GM18499 (cell line): ENCODE measurements at regions not wholly inside any gene's neighbourhood (a gene's known extent, or its start where the extent isn't known, plus 50 kb on each side); places are given as distances from the start of the nearest gene placed in this dataset.
"Not testable (repeated sequence)": the region's sequence is repeated elsewhere in the genome, so short reads cannot be mapped to it uniquely, and the experiment has no call there.

Source experiments
- ATAC-seq: cut with Tn5 transposase; IDR thresholded peaks from one replicate; pipeline ENCODE4 v1.9.1; 2021; ENCODE audit warnings: moderate number of reproducible peaks; ENCODE audit not compliant: insufficient read depth, unreplicated experiment

DNA sequence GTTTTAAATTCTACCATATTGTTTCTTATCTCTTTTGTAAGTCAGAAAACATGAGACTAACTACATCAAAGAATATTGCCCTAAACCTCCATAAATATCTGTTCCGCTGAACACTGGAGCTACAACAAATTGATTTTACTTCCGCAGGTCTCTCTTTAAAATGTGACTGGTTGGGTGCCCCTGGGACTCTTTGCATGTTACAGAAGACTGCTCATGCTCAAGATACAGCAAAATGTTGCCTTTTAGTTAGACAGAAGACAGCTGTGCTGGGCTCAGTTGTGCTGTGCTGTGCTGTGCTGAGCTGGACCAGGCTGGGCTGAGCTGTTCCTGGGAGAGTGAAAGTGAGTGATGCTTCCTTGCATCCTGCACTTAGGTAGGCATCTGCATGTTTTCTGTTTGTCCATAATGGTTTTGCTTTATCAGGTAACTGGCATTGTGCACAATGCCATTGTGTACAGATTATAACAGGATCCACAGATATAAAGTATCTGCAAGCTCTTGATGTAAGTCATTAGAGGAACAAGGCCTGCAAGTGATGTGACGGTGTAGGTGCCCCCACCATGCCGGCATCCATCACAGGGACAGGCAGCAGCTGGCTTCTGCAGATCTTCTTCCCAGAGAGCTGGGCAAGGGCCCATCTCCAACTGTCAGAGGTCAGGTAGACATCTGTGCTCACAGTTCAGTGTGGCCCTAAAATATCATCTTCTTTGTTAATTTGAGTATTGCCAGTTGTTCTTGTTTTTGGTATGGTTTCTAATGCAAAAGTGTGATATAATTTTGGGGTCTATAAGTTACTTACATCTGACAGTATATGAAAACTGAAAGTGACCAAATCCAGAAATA lies 972.5 kb upstream of the CELF2 start:
- ATAC-seq: no peak

DNA sequence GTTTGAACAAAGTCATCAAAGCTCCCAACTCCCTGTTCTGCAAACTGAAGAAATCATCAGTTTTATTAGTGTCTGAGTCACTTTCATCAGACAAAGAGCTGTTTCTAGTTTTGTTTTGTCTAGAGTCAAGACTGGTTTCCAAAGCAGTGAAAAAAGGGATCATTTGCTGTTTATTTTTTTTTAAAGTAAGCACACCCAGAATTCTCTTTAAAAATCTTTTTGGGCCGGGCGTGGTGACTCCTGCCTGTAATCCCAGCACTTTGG lies 972.0 kb upstream of the CELF2 start:
- no peak for ATAC-seq

- ATAC-seq: no peak
Measured at GRCh38 chr10:10047426-10047825, 970.2 kb upstream of the CELF2 start.

- no peak for ATAC-seq
Measured at GRCh38 chr10:10053051-10053450, 964.6 kb upstream of the CELF2 start.

- ATAC-seq: no peak
Measured at GRCh38 chr10:10054466-10054865, 963.2 kb upstream of the CELF2 start.

DNA sequence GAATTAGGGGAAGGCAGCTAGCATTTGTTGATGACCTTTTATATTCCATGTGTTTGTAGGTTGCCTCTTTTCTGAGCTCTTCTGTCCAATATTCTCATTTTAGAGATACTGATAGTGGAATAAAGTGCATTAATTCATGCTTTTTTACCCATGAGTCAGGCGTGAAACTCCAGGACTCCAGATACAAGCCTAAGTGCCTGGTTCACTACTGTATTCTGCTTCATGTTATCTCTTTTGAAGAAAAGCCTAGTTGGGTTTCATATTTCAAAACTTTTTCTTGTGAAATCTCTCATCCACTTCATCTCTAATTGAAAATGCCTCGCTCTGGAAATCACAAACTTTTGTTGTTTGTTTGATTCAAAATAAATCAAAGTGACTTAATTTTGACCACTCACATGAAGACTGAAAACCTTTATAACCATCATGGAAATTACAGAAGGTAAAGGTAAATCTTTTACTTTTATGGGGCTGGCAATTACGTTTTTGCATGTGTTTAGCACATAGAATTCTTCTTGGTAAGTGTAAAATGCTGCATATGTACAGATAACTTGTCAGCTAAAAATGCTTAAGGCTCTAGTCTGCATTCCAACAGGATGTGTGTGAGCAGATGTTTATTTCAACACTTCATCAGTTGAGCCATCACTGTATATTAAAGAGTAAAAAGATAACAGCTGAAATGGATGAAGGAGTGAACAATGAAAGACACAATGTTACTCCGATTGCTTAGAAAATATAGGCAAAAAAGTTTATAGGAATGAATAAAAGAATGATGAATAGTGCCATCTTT lies 961.8 kb upstream of the CELF2 start:
- ATAC-seq: no peak

DNA sequence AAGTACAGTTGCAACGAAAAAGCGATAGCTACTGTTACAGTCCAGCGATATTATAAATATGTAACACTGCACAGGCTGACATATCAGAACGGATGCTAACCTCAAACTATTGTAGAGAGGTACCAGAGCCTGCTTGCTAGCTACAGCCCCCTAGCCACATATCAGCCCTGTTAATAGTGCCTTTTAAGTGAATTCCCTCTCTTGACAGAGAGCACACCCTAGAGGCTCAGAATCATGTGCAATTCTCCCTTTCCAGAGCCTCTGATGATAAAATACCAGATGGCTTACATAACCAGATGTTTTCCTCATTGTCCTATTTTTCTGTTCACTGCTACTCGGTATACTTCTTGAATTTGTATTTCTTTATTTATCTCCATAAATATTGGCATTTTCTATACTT lies 960.7 kb upstream of the CELF2 start:
- no peak for ATAC-seq

GRCh38 chr10:10067644-10068043 lies 950.0 kb upstream of the CELF2 start:
- no peak for ATAC-seq

- ATAC-seq: not testable (repeated sequence)
Measured at GRCh38 chr10:10074847-10075246, 942.8 kb upstream of the CELF2 start.

DNA sequence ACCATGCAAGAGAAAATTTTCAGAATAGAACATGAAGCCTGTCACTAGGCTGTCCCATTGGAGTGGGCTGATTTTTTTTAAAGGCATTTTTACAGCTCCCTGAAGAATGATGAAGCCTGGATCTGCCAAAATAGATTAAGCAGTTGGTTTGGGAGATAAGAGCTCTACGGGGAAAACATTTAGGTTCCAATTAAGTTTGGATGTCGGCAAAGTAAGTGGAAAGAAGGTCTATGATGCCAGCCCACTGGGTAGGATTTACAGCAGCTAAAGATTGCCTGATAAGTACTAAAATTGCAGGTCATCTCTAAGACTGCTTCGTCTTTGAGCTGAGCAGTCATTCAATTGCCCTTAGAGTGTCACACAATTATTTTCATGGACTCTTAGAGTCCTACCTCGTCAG lies 939.2 kb upstream of the CELF2 start:
- ATAC-seq: no peak

DNA sequence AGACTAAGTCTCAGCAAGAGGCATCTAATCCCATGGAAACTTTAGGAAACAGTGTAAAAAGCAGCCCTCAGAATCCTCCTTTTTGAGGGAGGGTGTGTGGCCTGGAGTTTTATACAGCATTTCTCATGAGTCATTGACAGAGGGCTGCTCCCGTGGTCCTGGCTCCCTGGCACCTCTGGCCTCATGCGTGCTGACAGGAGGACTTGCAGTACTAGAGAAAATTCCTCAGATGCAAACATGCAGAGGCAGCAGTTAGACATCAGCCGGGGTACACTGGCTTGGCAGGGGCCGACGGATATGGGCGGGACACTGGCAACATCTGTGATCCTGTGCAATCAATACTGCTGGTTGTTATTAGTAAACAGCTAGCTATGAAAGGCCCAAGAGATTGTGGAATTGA lies 925.1 kb upstream of the CELF2 start:
- no peak for ATAC-seq

GRCh38 chr10:10093021-10093420 lies 924.7 kb upstream of the CELF2 start:
- ATAC-seq: no peak

DNA sequence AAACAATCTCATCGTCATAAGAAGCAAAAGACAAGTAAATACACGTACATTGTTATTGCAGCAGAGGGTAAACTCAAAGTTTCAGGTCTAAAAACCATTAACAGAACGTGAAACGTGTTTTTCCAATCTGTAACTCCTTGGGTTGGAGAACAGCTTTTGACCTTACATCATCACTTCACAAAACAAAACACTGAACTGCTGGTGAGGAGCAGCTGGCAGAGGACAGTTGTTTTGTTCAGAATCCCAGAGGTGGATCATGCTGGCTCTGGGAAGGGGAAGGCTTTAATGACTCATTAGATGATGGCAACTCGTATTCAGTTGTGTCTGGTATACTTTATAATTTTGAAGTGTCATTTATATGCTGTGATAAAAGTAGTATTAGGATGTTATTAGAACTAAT lies 923.0 kb upstream of the CELF2 start:
- ATAC-seq: no peak

DNA sequence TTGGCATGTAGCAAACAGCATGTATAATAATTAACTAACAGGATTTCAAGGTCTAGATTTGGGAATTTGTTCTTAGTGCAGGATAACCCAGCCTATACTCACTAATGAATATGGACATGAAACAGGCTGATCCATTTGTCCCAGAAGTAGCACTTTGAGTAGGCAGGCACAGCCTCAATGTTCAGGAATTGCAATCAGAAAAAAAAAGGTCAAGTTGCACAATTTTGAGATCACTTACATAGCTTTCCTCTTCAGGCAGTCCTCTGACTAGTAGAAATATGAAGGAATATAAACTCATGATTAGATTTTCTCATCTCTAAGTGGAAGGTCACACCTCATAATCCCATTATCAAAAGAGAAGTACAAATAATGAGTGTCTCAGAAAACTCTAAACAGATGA lies 921.4 kb upstream of the CELF2 start:
- ATAC-seq: no peak

GRCh38 chr10:10096898-10097297 lies 920.8 kb upstream of the CELF2 start:
- ATAC-seq: no peak

DNA sequence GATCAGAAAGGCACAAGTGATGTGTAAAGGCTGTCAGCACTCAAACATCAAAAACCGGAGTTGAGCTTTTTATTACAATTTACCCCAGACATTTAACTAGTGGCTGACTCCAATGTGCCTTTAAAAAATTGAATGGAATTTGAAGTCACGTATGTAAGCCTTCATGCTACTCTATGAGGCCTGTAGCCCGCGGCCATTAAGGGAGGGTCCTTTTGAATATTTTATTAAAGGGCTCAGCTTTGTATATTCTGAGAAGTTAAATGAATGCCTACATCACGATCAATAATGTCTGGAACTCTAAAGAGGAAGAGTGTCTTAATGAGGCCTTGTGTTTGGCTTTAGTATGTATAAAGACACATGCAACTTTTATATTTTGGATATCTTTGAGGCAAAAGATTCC lies 916.6 kb upstream of the CELF2 start:
- no peak for ATAC-seq

- ATAC-seq: no peak
Measured at GRCh38 chr10:10110844-10111490, 906.7 kb upstream of the CELF2 start.

GRCh38 chr10:10118131-10118530 lies 899.5 kb upstream of the CELF2 start:
- ATAC-seq: no peak

GRCh38 chr10:10120671-10121070 lies 897.0 kb upstream of the CELF2 start:
- ATAC-seq: no peak

DNA sequence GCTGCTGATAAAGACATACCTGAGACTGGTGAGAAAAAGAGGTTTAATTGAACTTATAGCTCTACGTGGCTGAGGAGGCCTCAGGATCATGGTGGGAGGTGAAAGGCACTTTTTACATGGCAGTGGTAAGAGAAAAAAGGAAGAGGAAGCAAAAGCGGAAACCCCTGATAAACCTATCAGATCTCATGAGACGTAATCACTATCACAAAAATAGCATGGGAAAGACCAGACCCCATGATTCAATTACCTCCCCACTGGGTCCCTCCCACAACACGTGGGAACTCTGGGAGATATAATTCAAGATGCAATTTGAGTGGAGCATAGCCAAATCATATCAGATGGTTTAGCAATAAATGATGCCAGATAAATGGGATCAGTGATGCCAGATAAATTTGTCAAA lies 892.0 kb upstream of the CELF2 start:
- ATAC-seq: no peak

DNA sequence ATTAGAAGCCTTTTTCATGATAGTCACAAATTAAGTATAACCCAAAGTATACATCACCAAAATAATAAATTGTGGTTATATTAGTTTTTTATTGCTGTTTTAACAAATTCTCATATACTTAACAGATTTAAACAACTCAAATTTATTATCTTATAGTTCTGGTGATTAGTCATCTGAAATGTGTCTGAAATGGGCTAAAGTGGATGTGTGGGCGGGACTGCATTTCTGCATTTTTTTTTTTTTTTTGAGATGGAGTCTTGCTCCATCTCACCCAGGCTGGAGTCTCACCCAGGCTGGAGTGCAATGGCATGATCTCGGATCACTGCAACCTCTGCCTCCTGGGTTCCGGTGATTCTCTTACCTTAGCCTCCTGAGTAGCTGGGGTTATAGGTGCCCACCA lies 891.5 kb upstream of the CELF2 start:
- no peak for ATAC-seq
